H1 (cell line): ENCODE measurements at regions not wholly inside any gene's neighbourhood (a gene's known extent, or its start where the extent isn't known, plus 50 kb on each side); places are given as distances from the start of the nearest gene placed in this dataset.

ENCODE experiments used
- RAD21 ChIP-seq, 2 experiments: IDR thresholded peaks in 1 of 2; conservative IDR thresholded peaks in 1 of 2; 2 replicates each; pipeline ENCODE4 v1.6.1; 2011; ENCODE audit warnings: low read depth in 2 of 2, low read length in 2 of 2, improper control_type of control experiment in 1 of 2, inconsistent platforms in 1 of 2, mild to moderate bottlenecking in 1 of 2, moderate library complexity in 1 of 2

DNA sequence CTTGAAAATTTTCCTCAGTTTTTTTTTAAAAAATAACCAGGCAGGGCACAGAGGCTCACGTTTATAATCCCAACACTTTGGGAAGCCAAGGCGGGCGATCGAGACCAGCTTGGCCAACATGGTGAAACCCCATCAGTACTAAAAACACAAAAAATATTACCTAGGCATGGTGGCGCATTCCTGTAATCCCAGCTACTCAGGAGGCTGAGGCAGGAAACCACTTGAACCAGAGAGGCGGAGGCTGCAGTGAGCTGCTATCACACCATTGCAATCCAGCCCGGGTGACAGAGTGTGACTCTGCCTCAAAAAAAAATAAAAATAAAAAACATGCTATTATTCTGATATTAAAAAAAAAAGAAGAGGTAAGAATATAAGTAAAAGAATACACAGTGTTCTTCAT is 191.0 kb downstream of the ZEB2 start (continued):
- no peak for TF ChIP-seq RAD21 (IDR thresholded peaks at IDR 0.05 in 1 of 2, conservative IDR thresholded peaks at IDR 0.05 in 1 of 2; ENCODE audit: low read depth in 2 of 2, low read length in 2 of 2)
